A549 (cell line): ENCODE measurements at regions not wholly inside any gene's neighbourhood (a gene's known extent, or its start where the extent isn't known, plus 50 kb on each side); places are given as distances from the start of the nearest gene placed in this dataset.
"Not testable (repeated sequence)": the region's sequence is repeated elsewhere in the genome, so short reads cannot be mapped to it uniquely, and the experiment has no call there.

ENCODE experiments used
- ATAC-seq, 2 experiments: fragments of 200-7000 bp in 1 of 2; fragments of >200 bp in 1 of 2; cut with Nextera tagmentation in 1 of 2; cut with Tn5 transposase in 1 of 2; 3 replicates each; pipeline versions ENCODE4 v1.8.0 to v1.9.1; 2018 to 2020; ENCODE audit warnings: mild to moderate bottlenecking in 1 of 2, moderate library complexity in 1 of 2
- CTCF ChIA-PET: fragments of 300-600 bp; sonication (Branson Sonifier 250); formaldehyde crosslinking; extraction: SDS; loops from one replicate; lab custom pipeline; 2021; ENCODE audit warnings: antibody characterized with exemption, inconsistent platforms; lab: Yijun Ruan, JAX
- POLR2A ChIA-PET: fragments of 350-600 bp; formaldehyde crosslinking; extraction: SDS; loops from one replicate; lab custom pipeline; 2021; ENCODE audit warnings: antibody characterized with exemption, inconsistent platforms; lab: Yijun Ruan, JAX
- DNase-seq, 2 experiments: peaks; one replicate each; pipeline versions ENCODE4 v3.0.0 to v3.0.0-alpha.2; 2011 to 2016; ENCODE audit warnings: low read depth in 1 of 2, low spot score in 1 of 2
- FAIRE-seq: peaks from 2 replicates; lab custom pipeline; 2011; peaks lifted over from hg19 to GRCh38; lab: Jason Lieb, UNC
- H3K27ac ChIP-seq, 2 experiments: fragments of >200 bp; sonication (Bioruptor Twin); formaldehyde crosslinking; 3 replicates each; pipeline ENCODE4 v1.5.1; 2016 to 2017
- H3K4me1 ChIP-seq: fragments of >200 bp; sonication (Bioruptor Twin); formaldehyde crosslinking; 3 replicates; pipeline ENCODE4 v1.6.1; 2016
- H3K4me2 ChIP-seq: fragments of >200 bp; sonication (Bioruptor Twin); formaldehyde crosslinking; 3 replicates; pipeline ENCODE4 v1.6.1; 2016
- H3K4me3 ChIP-seq: fragments of >200 bp; sonication (Bioruptor Twin); formaldehyde crosslinking; 3 replicates; pipeline ENCODE4 v1.5.1; 2016
- H3K9me3 ChIP-seq: fragments of >200 bp; sonication (Bioruptor Twin); formaldehyde crosslinking; 3 replicates; pipeline ENCODE4 v1.6.1; 2016
- CEBPB ChIP-seq, 2 experiments: fragments of >200 bp in 1 of 2; sonication (Bioruptor Twin) in 1 of 2; formaldehyde crosslinking in 1 of 2; IDR thresholded peaks; 2 replicates each; pipeline ENCODE4 v1.6.1; 2012 to 2016
- EHMT2 ChIP-seq: fragments of 200-600 bp; sonication (generic); IDR thresholded peaks from 2 replicates; pipeline ENCODE4 v1.6.1; 2016; ENCODE audit warnings: antibody characterized with exemption, low read depth, mild to moderate bottlenecking, moderate library complexity
- FOSB ChIP-seq: fragments of 250-450 bp; sonication (Bioruptor Pico); IDR thresholded peaks from 2 replicates; pipeline ENCODE4 v1.5.0; 2020; ENCODE audit warnings: mild to moderate bottlenecking, moderate library complexity
- FOSL2 ChIP-seq, 2 experiments: fragments of 450-650 bp in 1 of 2; fragments of >200 bp in 1 of 2; sonication (Bioruptor Twin) in 1 of 2; formaldehyde crosslinking; IDR thresholded peaks; 2 replicates each; pipeline versions ENCODE4 v1.5.0 to v1.6.1; 2016 to 2020; ENCODE audit warnings: mild to moderate bottlenecking in 1 of 2, moderate library complexity in 1 of 2
- HOXB5 ChIP-seq: fragments of 250-450 bp; sonication (Bioruptor Pico); IDR thresholded peaks from 2 replicates; pipeline ENCODE4 v1.5.0; 2020; ENCODE audit warnings: mild to moderate bottlenecking, moderate library complexity
- KDM5A ChIP-seq: fragments of 200-600 bp; sonication (generic); IDR thresholded peaks from 2 replicates; pipeline ENCODE4 v1.6.1; 2016; ENCODE audit warnings: antibody characterized with exemption, mild to moderate bottlenecking
- MAFK ChIP-seq: fragments of 450-650 bp; IDR thresholded peaks from 2 replicates; pipeline ENCODE4 v1.6.1; 2014; ENCODE audit not compliant: partially characterized antibody
- MAZ ChIP-seq: fragments of 150-350 bp; IDR thresholded peaks from 2 replicates; pipeline ENCODE4 v1.6.1; 2014; ENCODE audit warnings: antibody characterized with exemption, low read depth, low read length, borderline replicate concordance
- NPAS2 ChIP-seq: fragments of 250-450 bp; sonication (Bioruptor Pico); IDR thresholded peaks from 2 replicates; pipeline ENCODE4 v1.8.0; 2022; ENCODE audit warnings: mild to moderate bottlenecking, moderate library complexity, borderline replicate concordance
- POLR2A ChIP-seq: IDR thresholded peaks from 2 replicates; pipeline ENCODE4 v1.6.1; 2012; ENCODE audit warnings: mild to moderate bottlenecking, low read length
- SREBF2 ChIP-seq: fragments of 450-650 bp; IDR thresholded peaks from 2 replicates; pipeline ENCODE4 v1.6.1; 2014; ENCODE audit warnings: mild to moderate bottlenecking, moderate library complexity
- TFCP2L1 ChIP-seq: fragments of 250-450 bp; sonication (Bioruptor Pico); IDR thresholded peaks from 2 replicates; pipeline ENCODE4 v1.5.0; 2021; ENCODE audit warnings: mild to moderate bottlenecking
- USF2 ChIP-seq: fragments of 450-650 bp; IDR thresholded peaks from 2 replicates; pipeline ENCODE4 v1.6.1; 2014; ENCODE audit warnings: antibody characterized with exemption
- ZFP36 ChIP-seq: fragments of 450-650 bp; IDR thresholded peaks from 2 replicates; pipeline ENCODE4 v1.6.1; 2014; ENCODE audit warnings: borderline replicate concordance; ENCODE audit not compliant: partially characterized antibody
- ZSCAN20 ChIP-seq: fragments of 250-450 bp; sonication (Bioruptor Pico); IDR thresholded peaks from 2 replicates; pipeline ENCODE4 v1.8.0; 2022; ENCODE audit warnings: mild to moderate bottlenecking, moderate library complexity
- WGBS: methylation state at CpG from one replicate; pipeline ENCODE4 v1.1.6; 2017; ENCODE audit errors: missing lambda C conversion rate; 5-methylcytosine and 5-hydroxymethylcytosine counted together
- TF ChIP-seq, protein P1 (sequence below): fragments of >200 bp; sonication (Bioruptor Twin); formaldehyde crosslinking; IDR thresholded peaks from 3 replicates; pipeline ENCODE4 v1.5.1; 2016
- TF ChIP-seq, protein P2 (sequence below): IDR thresholded peaks from 2 replicates; pipeline ENCODE4 v1.6.1; 2012

- H3K4me3 ChIP-seq, result no peak overlapping the region
- H3K4me1 ChIP-seq, result no peaks in the 10 kb centered on the region
- H3K27ac ChIP-seq, result no peak overlapping the region
- ATAC-seq (no peak), FAIRE-seq (no peak), DNase-seq (no peak)
- no peaks in the 10 kb centered on the region for H3K9me3 ChIP-seq
- ChIA-PET CTCF (no interaction called here), POLR2A (no interaction called here)
- TF ChIP-seq, protein P1, sequence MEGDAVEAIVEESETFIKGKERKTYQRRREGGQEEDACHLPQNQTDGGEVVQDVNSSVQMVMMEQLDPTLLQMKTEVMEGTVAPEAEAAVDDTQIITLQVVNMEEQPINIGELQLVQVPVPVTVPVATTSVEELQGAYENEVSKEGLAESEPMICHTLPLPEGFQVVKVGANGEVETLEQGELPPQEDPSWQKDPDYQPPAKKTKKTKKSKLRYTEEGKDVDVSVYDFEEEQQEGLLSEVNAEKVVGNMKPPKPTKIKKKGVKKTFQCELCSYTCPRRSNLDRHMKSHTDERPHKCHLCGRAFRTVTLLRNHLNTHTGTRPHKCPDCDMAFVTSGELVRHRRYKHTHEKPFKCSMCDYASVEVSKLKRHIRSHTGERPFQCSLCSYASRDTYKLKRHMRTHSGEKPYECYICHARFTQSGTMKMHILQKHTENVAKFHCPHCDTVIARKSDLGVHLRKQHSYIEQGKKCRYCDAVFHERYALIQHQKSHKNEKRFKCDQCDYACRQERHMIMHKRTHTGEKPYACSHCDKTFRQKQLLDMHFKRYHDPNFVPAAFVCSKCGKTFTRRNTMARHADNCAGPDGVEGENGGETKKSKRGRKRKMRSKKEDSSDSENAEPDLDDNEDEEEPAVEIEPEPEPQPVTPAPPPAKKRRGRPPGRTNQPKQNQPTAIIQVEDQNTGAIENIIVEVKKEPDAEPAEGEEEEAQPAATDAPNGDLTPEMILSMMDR, result no peak
- TF ChIP-seq MAZ, result no peak
- WGBS, result 67% methylated on average over 9 of the region's 9 CpGs
- no peak overlapping the region for H3K4me2 ChIP-seq
Observed at GRCh38 chr2:133894429-133894828, 326.2 kb upstream of the NCKAP5 start.

GRCh38 chr2:133897838-133898237, 329.6 kb upstream of the NCKAP5 start:
- WGBS, result 53% methylated on average over 4 of the region's 4 CpGs
- H3K27ac ChIP-seq, ATAC-seq, DNase-seq, FAIRE-seq, H3K4me1 ChIP-seq, H3K4me2 ChIP-seq, H3K9me3 ChIP-seq, POLR2A ChIA-PET, H3K4me3 ChIP-seq: not testable (repeated sequence)
- CTCF ChIA-PET, result interaction anchor here (2.1 kb wide), 1 partner anchor 12 kb away, joined by 11 read pairs; no protein-coding TSS in a partner anchor

GRCh38 chr2:133900909-133901308, 332.6 kb upstream of the NCKAP5 start:
- Histone ChIP-seq H3K27ac (no peak overlapping the region), H3K4me3 (no peak overlapping the region), H3K9me3 (no peaks in the 10 kb centered on the region), H3K4me1 (no peaks in the 10 kb centered on the region), H3K4me2 (no peak overlapping the region)
- 1% methylated on average over 3 of the region's 3 CpGs for WGBS
- ChIA-PET POLR2A (no interaction called here), CTCF (no interaction called here)
- no peak for DNase-seq
- no peak for FAIRE-seq
- no peak for ATAC-seq
- TF ChIP-seq EHMT2, result no peak
- TF ChIP-seq MAFK, result no peak
- TF ChIP-seq SREBF2, result no peak

- ATAC-seq, result no peak
- Histone ChIP-seq H3K27ac (no peak overlapping the region), H3K9me3 (no peaks in the 10 kb centered on the region), H3K4me1 (no peaks in the 10 kb centered on the region), H3K4me2 (no peak overlapping the region), H3K4me3 (no peak overlapping the region)
- TF ChIP-seq TFCP2L1 (CRISPR knock-in tag), result no peak
- no peak for TF ChIP-seq FOSB (CRISPR knock-in tag)
- TF ChIP-seq ZFP36, result no peak
- no peak for TF ChIP-seq CEBPB (IDR thresholded peaks at IDR 0.05)
- TF ChIP-seq ZSCAN20 (CRISPR knock-in tag), result no peak
- TF ChIP-seq, protein P2, sequence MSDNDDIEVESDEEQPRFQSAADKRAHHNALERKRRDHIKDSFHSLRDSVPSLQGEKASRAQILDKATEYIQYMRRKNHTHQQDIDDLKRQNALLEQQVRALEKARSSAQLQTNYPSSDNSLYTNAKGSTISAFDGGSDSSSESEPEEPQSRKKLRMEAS, result no peak
- TF ChIP-seq FOSL2 (IDR thresholded peaks at IDR 0.05), result no peak
- TF ChIP-seq FOSL2 (CRISPR knock-in tag; IDR thresholded peaks at IDR 0.05), result no peak
- TF ChIP-seq SREBF2, result no peak
- no peak for TF ChIP-seq NPAS2 (CRISPR knock-in tag)
- TF ChIP-seq HOXB5 (CRISPR knock-in tag), result no peak
- TF ChIP-seq KDM5A, result no peak
- no peak for TF ChIP-seq USF2
- TF ChIP-seq POLR2A, result no peak
- CTCF ChIA-PET, result interaction anchor here (1.1 to 2.0 kb wide), 2 partner anchors 15 to 20 kb away, joined by 3 to 5 read pairs; no protein-coding TSS in a partner anchor
- no peak for FAIRE-seq
- no peak for DNase-seq
- POLR2A ChIA-PET, result no interaction called here
Observed at GRCh38 chr2:133906396-133906795, 338.1 kb upstream of the NCKAP5 start.
